ENCODE measurements at regions not wholly inside any gene's neighbourhood (a gene's known extent, or its start where the extent isn't known, plus 50 kb on each side); places are given as distances from the start of the nearest gene placed in this dataset.

DNA sequence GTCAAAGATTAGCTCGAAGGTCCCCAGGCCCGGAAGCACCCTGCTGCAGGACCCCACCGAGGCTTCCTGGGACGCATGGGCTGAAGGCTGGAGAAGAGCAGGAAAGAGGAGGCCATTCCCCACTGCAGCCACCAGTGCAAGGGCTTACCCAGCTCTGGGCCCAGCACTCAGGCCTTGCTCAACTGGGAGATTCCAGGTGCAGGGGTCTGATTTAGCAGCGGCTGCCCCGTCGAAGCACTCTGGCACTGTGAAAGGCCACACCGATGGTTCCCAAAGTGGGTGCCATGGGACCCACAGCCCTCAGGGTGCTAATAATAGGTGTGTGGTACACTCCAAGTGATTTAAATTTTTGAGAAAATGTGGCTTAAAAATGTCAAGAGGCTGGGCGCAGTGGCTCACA is 130.9 kb downstream of the OAT start:
- DNase-seq (ENCODE audit: low read depth, low spot score): no peak

DNA sequence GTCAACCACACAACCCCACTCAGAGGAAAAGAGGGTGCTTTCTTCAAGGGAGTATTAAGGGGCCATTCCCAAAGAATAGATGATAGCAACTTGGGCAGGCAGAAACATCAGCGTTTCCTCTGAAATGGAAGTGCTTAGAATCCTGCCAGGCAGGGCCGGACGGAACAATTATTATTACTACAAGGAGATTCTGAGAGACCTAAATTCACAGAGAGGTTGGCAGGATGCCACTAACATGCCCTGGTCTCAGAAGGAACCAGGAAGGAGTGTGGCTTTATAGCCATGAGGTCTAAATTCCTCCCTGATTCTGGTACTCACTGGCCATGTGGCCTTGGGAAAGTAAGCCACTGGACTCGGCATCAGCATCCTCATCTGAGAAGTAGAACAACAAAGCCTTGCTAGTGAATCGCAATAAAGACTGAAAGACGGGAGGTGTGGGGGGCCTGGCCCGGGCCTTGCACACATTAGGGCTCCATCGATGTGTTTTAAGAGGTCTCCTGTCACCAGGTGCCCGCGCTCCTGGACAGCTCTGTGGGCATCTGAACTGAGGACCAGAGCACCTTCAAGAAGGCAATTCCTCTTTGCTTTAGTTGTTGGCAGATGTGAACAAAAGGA is 131.5 kb downstream of the OAT start:
- no peak for DNase-seq (ENCODE audit: low read depth, low spot score)

DNA sequence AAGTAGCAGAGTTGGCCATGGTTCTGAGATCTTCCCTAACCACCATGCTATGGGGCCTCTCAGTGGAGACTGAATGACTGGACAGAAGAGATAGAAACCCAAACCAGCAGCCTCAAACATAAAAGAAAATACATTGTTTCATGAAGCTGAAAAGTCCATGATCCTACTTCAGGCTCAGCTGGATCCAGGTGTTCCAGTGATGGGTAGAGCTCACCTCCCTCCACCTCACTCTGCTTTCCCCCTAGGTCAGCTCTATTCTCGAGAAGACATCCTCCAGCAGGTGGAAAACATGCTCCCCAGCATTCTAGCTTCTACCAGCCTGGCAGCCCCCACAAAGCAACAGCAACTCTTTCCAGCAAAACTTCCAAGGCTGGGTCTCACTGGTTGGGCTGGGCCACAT is 132.1 kb downstream of the OAT start:
- no peak for DNase-seq (ENCODE audit: low read depth, low spot score)

DNA sequence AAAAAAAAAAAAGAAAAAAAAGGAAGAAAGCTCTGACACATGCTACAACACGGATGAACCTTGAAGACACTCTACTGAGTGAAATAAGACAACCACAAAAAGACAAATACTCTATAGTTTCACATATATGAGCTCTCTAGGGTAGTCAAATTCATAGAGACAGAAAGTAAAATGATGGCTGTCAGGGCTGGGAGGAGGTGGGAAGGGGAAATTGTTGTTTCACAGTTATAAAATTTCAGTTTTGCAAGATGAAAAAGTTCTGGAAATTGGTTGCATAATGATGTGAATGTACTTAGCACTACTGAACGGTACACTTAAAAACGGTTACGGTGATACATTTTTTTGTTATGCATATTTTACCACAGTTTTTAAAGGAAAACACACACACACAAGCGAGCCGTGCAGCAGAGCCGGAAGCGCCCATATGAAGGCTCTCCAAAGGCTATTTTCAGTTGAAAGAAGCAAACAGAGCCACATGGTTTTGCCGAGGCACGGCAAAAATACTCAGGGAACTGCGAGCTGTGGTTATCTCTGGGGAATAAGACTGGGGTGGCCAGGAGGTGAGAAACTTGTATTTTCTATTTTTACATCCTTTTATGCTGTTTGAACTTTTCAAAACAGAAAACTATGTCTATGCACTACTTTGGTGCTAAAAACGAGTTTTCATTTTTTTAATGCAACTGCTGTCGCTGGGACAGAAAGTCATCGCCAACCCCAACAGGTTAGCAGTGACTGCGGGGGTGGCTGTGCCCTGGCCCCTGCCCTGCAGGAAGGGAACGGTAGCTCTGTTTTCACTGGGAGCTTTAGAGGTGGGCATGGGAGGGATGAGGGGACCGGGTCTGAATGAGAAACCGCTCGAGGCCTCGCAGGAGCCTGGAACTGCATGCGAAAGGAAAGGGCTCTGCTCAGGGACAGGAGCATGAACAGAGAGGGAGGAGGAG is 132.9 kb downstream of the OAT start:
- DNase-seq (ENCODE audit: low read depth, low spot score): no peak

DNA sequence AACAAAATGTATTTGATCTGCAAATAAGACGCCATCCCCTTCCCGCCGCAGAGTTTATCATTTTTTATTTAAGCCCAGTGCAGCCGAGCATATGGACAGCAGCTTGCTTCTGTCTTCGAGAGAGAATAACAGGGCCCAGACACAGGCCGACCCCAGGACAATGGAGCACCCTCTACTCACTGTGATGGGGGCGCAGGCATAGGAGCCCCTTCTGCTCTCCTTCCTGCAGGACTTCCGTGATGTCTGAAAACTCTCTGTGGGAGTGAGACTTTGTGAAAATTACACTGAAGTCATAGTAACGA is 134.8 kb downstream of the OAT start:
- no peak for DNase-seq (ENCODE audit: low read depth, low spot score)

DNA sequence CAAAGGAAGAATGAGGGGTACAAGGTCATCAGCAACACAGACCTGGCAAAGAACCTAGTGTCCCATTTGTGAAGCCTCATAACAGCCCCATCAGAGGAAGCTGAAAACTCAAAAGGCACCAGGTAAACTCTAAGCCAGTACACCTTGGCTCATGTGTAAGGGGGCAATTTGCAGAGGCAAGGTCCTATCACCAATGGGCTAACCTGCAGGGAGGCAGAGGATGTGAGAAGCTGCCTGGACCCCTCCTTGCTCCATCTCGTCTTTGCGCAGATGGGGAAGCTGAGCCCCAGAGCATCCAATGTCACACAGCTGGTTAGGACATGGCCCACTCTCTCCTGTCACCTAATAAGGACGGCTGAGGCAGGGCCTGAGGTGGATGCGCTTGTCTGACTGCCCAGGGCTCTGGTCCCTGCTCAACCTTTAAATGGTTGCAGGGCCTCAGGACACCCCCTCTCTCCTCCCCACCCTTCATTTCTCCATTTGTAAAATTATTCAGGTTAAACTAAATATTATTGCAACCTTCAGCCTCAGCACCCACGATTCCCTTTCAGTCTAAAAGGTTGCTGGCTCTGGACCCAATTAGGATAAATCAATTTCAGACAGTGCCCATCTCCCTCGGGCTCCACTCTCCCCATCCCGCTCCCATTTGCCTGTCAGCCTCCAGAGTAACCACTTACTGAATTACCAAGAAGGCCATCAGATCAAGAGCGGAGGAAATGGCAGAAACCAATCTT is 135.3 kb downstream of the OAT start:
- DNase-seq (ENCODE audit: low read depth, low spot score): no peak

DNA sequence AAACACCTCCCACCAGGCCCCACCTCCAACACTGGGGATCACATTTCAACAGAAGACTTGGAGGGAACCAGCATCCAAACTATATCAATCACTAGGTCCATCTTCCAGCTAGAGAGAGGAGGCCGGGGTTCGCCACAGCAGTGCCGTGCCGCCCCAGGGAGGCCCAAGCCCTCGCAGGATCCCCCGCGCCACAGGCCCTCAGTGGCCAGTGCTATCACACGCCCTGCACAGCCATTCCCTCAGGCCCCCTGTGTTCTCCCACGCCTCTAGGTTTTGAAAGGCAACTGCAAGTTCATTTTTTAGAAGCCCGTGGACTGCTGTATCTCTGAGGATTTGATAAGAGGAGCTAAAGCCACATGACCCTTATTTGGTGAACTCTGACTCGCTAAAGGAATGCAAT is 136.4 kb downstream of the OAT start:
- no peak for DNase-seq (ENCODE audit: low read depth, low spot score)

DNA sequence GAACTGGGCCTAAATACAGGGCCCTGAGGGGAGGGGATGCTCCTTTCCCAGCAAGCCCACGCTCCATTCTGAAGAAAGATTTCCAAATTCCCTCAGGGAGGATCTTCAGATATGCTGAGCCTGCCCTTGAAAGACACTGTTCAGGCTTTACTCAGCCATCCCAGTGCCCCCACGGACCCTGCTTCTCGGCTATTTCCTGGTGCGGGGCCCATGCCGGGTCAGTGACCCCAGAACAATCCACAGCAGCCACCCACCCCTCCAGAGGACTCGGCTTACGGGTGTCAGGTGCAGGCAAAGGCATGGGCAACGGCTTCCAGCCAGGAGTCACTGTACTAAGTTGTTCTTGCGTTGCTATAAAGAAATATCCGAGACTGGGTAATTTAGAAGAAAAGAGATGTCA is 137.1 kb downstream of the OAT start:
- no peak for DNase-seq (ENCODE audit: low read depth, low spot score)

DNA sequence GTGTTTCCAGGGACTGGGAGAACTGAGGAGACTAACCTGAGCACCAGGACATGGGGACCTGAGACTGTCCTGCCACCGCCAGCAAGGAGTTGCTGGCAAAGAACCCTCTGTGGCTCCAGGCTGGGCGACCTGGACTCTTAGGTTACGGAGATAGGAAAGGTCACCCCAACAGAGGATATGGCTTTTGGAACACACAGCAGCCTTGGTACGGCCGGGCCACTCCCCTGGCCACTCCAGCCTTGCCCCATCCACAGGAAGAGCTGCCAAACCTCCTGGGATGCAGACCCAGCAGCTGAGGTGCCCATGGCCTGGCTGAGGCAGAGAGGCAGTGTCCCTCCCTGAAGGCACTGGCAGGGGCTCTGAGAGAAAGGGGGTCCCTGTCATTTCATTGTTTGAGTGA is 137.8 kb downstream of the OAT start:
- no peak for DNase-seq (ENCODE audit: low read depth, low spot score)

DNA sequence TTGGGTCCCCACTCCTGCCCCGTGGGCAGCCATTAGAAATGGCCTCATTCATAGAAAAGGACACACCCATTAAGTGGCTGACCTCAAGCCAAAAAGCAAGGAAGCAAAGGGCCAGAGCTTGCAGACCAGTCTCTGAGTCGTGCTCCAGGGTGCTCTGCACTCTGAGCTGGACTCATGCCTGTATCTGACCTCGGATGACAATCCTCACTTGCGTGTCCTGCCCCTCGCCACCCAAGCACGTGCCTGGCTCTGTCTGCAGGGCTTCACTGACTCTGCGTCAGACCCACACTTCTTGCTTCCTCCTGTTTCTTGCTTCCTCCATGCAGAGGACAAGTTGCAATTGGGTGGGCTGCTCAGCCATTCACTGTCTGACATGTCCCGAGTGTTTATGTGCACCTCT is 138.8 kb downstream of the OAT start:
- DNase-seq (ENCODE audit: low read depth, low spot score): no peak

DNA sequence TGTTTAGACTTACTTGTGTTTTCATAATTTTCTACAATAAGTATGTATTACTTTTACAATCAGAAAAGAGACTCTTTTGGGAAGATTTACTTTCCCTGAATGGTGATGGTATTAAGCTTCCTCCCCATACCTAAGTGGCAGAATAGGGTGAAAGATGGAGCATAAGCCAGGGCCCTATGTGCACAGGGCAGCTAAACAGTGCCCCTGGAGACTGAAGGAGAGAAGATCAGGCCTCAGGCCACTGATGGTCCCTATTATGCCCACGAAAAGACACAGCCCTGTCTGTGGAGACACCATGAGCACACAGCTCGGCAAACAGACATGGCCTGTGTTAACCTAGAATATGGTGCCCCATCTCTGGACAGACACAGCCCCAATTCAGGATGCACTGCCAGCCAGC is 139.4 kb downstream of the OAT start:
- no peak for DNase-seq (ENCODE audit: low read depth, low spot score)

DNA sequence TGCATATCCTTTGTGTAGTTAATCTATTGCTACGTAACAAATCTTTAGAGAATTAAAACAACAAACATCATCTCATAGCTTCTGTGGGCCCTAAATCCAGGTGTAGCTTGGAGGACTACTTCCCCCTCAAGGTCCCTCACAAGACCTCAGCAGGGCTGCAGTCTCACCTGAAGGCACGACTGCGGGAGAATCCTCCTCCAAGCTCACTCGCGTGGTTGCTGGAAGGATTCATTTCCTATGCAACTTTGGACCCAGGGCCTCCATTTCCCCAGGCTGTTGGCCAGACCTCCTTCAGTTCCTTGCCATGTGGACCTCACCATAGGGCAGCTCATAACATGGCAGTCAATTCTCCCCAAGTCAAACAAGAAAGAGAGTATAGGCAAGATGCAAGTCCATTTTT is 140.4 kb downstream of the OAT start:
- DNase-seq (ENCODE audit: low read depth, low spot score): no peak

DNA sequence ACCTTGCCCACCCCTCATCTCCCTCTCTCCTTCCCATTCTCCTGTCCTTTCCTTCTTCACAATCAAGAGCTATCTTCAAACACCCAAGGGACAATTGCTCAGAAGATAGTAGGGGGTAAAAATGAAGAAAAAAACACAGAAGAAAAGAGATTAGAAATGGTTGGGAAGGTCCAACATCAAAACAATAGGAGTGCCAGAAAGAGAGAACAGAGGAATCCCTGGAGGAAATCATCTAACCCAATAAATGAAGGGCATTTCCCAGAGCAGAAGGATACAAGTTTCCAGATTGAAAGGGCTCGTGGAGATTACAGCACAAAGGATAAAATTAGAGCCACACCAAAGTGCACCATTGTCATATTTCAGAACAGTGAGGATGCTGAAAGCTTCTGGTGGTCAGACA is 145.6 kb downstream of the OAT start:
- no peak for DNase-seq (ENCODE audit: low read depth, low spot score)

DNA sequence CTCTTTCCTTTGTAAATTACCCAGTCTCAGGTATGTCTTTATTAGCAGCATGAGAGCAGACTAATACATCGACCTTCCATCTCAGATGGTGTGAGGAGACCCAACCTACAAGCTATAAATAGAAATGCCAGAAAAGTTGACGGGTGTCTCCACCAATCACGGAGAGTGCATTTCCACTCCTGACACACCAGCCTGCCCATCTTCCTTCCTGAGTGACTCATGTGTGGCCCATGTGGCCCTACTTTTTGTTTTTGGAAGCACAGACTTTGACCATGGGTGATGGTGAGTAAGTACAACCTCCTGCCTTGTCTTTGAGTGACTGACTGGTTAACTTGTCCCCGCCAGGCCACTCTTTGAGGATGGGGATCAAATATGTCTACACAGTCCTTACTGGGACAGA is 147.0 kb downstream of the OAT start:
- DNase-seq (ENCODE audit: low read depth, low spot score): no peak

DNA sequence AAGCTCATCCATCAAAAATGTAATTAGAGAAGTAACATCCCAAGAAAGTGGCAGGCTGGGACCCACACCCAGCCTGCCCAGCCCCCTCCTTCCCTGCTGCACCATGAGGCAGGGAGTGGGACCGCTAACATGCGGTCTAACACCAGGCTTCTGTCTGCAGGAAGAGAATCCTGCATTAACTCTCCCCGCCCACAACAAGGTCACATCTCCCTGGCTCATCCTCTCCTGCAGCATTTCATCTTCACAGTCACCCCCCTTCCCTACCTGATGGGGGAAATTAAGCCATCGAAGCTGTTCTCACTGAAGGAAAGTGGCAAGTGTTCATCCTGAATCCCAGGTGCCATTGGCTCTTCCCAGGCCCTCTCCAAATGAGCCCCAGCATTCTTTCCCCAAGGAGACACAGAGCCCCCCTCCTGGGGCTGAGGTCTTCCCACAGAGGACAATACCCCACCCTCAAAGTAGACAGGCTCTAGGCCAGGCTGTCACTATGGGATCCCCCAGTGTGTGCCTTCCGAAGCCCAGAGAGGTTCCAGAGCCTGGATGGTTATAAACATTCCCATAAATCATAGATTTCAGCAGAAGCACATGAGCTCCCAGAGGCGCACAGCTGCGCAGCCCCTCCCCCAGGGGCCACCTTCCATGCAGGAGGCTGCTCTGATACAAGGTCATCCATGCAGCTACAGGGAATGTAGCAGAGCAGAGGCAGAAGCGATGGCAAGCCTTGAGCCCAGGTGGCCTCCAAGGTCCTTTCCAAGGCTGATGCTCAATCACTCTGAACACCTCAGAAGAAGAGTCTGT is 148.0 kb downstream of the OAT start:
- DNase-seq (ENCODE audit: low read depth, low spot score): no peak

DNA sequence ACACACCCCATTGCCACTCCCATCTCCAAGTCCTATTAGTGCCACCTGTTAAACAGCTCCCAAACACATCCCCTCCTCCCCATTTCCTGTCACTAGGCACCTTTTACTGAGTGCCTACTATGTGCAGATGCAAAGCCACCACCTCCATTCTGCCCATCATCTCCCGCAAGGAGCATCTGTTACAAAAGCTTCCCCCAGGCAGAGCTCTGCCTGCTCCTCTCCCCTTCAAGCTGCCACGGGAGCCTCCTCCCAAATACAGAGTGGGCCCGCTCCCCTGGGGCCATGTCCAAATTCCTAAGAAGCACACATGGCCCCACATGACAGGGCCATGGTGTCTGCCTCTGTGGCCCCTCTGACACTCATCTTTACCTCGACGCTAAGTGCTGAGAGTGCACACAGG is 149.7 kb downstream of the OAT start:
- DNase-seq (ENCODE audit: low read depth, low spot score): no peak

DNA sequence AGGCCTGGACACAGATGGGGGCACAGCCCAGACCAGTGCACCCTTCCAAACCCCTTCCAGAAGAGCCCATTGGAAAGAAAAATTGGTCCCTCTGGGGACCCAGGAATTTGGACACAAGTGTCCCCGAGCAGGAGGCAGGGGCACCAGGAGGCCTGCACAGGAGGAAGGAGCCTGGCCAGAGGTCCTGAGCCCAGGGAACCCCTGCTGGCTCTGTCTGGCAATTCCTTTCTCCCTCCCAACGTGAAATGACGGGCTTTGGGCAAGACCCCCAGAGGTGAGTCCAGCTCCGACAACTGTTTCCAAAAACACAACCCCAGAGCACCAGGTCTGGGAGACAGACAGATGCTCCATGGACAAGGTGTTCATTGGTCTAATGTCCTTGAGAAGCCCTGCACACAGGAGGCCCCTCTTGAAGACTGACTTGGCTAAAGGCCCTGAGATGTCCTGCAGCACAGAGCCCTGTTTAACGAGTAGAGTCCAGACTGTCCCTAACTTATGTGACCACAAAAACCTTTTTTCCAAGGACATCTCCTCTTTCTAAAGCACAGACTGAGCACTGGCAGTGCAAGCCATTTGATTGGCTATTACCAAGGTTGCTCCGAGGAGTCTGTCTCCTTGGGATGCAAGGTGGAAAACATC is 150.7 kb downstream of the OAT start:
- DNase-seq (ENCODE audit: low read depth, low spot score): no peak

DNA sequence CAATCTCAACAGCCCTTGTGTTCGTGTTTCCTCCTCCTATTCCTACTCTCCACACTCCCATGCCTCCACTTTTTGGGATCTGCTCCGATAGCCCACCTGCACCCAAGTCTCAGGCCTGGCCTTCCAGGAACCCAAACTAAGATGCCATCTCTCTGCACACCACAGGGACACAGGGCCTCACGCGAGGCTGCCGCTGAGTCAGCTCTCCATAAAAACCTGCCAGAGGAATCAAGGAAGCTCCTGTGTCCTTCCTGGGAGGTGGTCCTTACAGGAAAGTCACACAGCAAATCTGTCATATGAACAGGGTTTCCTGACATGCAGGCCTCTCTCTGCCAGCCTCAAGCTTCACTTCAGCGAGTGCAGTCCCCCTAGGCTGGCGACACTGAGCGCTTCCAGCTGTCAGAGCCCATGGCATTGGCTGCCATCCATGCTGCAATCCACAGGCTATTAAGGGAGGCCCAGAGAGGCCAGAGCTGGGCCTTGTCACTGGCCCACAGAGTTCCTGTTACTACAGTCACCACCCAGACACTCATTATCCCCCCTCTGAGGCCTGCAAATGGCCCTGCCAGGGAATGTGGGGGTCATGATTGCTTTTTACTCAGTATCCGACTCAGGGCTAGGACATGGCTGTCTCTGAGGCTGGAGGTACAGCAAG is 151.4 kb downstream of the OAT start:
- DNase-seq (ENCODE audit: low read depth, low spot score): no peak

DNA sequence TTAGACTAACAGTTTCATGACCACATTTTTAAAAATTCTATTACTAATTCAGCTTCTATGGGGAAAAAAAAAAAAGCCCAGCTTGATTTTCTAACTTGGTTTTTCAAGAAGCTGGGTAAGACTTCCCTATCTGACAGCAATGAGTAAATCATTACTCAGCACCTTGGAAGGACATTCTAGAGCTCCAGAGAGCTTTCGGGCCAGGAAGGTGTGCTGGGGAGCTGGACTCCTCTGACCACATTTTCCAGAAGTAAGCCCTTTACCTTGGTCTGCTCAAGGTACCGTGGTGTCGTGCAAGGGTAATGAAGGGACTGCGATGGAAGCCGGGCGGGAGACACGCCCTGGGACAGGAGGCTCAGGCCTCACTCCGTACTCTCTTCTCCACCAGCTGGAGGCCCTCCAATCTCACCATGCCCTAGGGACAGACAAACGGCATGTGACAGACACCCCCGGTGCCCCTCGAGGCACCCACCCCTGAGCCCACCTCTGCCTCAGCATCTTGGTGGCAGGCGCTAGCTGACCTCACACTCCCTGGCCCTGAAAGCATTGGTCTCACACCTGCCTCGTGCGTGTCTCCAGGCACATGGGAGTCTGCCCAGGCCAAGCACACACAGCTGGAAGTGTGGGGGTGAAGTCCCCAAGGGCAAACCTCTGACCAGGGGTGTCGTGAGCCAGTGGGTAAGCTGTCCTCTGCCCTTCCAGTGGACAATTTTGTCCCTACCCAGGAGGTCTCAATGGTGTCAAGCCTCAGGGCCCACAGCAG is 152.1 kb downstream of the OAT start:
- DNase-seq (ENCODE audit: low read depth, low spot score): no peak

DNA sequence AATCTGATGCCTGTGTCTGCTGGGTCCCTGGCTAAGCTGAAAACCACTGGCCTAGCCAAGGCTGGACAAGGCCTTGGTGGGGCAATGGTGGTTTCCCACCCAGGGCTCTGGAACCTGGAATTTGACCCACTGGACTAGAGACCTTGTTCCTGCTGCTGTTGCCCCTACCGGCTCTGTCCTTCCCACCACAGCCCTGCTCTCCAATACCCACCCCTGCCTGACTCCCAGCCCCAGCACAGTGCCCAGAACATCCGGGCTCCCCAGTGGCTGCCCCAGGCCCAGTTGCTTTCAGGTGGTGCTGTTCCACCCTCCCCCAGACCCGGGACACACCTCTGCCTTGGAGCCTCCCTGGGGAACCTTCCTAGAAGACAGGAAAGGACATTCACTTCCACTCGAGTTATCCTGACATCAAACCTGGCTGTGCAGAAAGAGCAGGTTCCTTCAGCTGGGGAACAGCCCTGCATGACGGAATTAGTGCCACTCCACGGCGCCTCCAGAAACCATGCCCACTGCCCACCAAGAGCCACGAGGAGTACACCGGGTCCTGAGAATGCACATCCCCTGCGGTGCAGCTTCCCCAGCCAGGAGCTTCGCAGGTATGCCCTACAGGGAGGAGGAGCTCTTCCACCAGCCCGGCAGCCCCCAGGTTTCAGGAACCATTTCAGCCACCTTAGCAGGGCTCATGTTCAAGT is 152.8 kb downstream of the OAT start:
- DNase-seq (ENCODE audit: low read depth, low spot score): no peak

Data from ELF-1 (cell line).